Keratinocyte (primary cell): ENCODE measurements at regions not wholly inside any gene's neighbourhood (a gene's known extent, or its start where the extent isn't known, plus 50 kb on each side); places are given as distances from the start of the nearest gene placed in this dataset.

Experiments
- DNase-seq: peaks from one replicate; pipeline ENCODE4 v3.0.0-alpha.2; 2011; ENCODE audit warnings: low read depth, missing footprints, low spot score
- FAIRE-seq: peaks from 2 replicates; lab custom pipeline; 2011; peaks lifted over from hg19 to GRCh38; lab: Jason Lieb, UNC
- H2AFZ ChIP-seq: 2 replicates; pipeline ENCODE4 v1.6.0; 2012; ENCODE audit warnings: low read length, control low read depth, inconsistent platforms; ENCODE audit not compliant: control insufficient read depth
- H3K27ac ChIP-seq: 2 replicates; pipeline ENCODE4 v1.5.1; 2011; ENCODE audit warnings: low read length; ENCODE audit not compliant: control insufficient read depth, insufficient read depth
- H3K27me3 ChIP-seq: 3 replicates; pipeline ENCODE4 v1.6.0; 2011; ENCODE audit warnings: low read length; ENCODE audit not compliant: control insufficient read depth, insufficient read depth; ENCODE audit errors: extremely low read depth
- H3K36me3 ChIP-seq, 2 experiments: 2 replicates in 1 of 2; 3 replicates in 1 of 2; pipeline ENCODE4 v1.5.1; 2011; ENCODE audit warnings: low read length in 2 of 2, mild to moderate bottlenecking in 1 of 2; ENCODE audit not compliant: control insufficient read depth in 2 of 2, insufficient read depth in 2 of 2; ENCODE audit errors: extremely low read depth in 1 of 2
- H3K4me1 ChIP-seq: 3 replicates; pipeline ENCODE4 v1.5.1; 2011; ENCODE audit warnings: low read length; ENCODE audit not compliant: control insufficient read depth, insufficient read depth; ENCODE audit errors: extremely low read depth
- H3K4me2 ChIP-seq: 3 replicates; pipeline ENCODE4 v1.6.0; 2011; ENCODE audit warnings: low read depth, low read length; ENCODE audit not compliant: control insufficient read depth, insufficient read depth; ENCODE audit errors: extremely low read depth
- H3K4me3 ChIP-seq, 3 experiments: fragments of 200-600 bp in 1 of 3; sonication (generic) in 1 of 3; 2 replicates in 2 of 3; 3 replicates in 1 of 3; pipeline ENCODE4 v1.5.1; 2011 to 2016; ENCODE audit warnings: low read length in 3 of 3, mild to moderate bottlenecking in 3 of 3, control low read depth in 2 of 3, inconsistent platforms in 1 of 3, low read depth in 1 of 3, mixed read lengths in 1 of 3, mixed run types in 1 of 3, moderate library complexity in 1 of 3; ENCODE audit not compliant: control insufficient read depth in 2 of 3, insufficient read depth in 2 of 3; ENCODE audit errors: extremely low read depth in 1 of 3
- H3K79me2 ChIP-seq: 2 replicates; pipeline ENCODE4 v1.6.0; 2012; ENCODE audit warnings: low read length; ENCODE audit not compliant: control insufficient read depth, insufficient read depth
- H3K9ac ChIP-seq: 3 replicates; pipeline ENCODE4 v1.6.0; 2011; ENCODE audit warnings: low read length; ENCODE audit not compliant: control insufficient read depth, insufficient read depth; ENCODE audit errors: extremely low read depth
- H3K9me1 ChIP-seq: 3 replicates; pipeline ENCODE4 v1.6.0; 2011; ENCODE audit warnings: low read length; ENCODE audit not compliant: control insufficient read depth, insufficient read depth; ENCODE audit errors: extremely low read depth
- H3K9me3 ChIP-seq: 2 replicates; pipeline ENCODE4 v1.5.1; 2012; ENCODE audit warnings: low read depth, low read length; ENCODE audit not compliant: control insufficient read depth
- H4K20me1 ChIP-seq: 3 replicates; pipeline ENCODE4 v1.6.0; 2011; ENCODE audit warnings: low read length; ENCODE audit not compliant: control insufficient read depth, insufficient read depth; ENCODE audit errors: extremely low read depth
- CTCF ChIP-seq, 3 experiments: IDR thresholded peaks in 1 of 3; conservative IDR thresholded peaks in 1 of 3; optimal IDR thresholded peaks in 1 of 3; 2 replicates in 2 of 3; 3 replicates in 1 of 3; pipeline versions ENCODE3 to v1.5.1; 2011; ENCODE audit warnings: low read length in 3 of 3, mild to moderate bottlenecking in 3 of 3, moderate library complexity in 2 of 3, control low read depth in 1 of 3, inconsistent platforms in 1 of 3; ENCODE audit not compliant: insufficient read depth in 2 of 3; ENCODE audit errors: extremely low read depth in 1 of 3
- EZH2 ChIP-seq: IDR thresholded peaks from one replicate; pipeline ENCODE4 v1.6.1; 2012; ENCODE audit warnings: inconsistent platforms, mild to moderate bottlenecking, low read length, moderate library complexity
- dilution Hi-C: fragments of 300-500 bp; cut with MboI; formaldehyde crosslinking; loops from one replicate; pipeline ENCODE4 v1.7.0; 2020; ENCODE audit warnings: low sequenced_read_pairs; ENCODE audit not compliant: extremely low pct_ligation_motif_present

GRCh38 chr5:60370508-60370907 is 329.5 kb downstream of the DEPDC1B start:
- Histone ChIP-seq H3K27ac (no peak overlapping the region), H3K27me3 (no peaks in the 10 kb centered on the region), H3K36me3 (no peaks in the 10 kb centered on the region), H4K20me1 (no peaks in the 10 kb centered on the region), H3K9me3 (no peaks in the 10 kb centered on the region), H3K9me1 (no peaks in the 10 kb centered on the region), H3K4me1 (no peaks in the 10 kb centered on the region), H2AFZ (no peak overlapping the region), H3K4me3 (no peak overlapping the region), H3K9ac (no peak overlapping the region), H3K79me2 (no peaks in the 10 kb centered on the region), H3K4me2 (no peak overlapping the region)
- no peak for DNase-seq
- dilution Hi-C loops: no loop called here
- no peak for TF ChIP-seq EZH2
- no peak for TF ChIP-seq CTCF (optimal IDR thresholded peaks at IDR 0.05 in 1 of 3, IDR thresholded peaks at IDR 0.05 in 1 of 3, conservative IDR thresholded peaks at IDR 0.05 in 1 of 3; ENCODE audit: extremely low read depth in 1 of 3, insufficient read depth in 2 of 3, low read length in 3 of 3)
- FAIRE-seq: no peak

GRCh38 chr5:60369391-60369790 is 330.6 kb downstream of the DEPDC1B start:
- H4K20me1 ChIP-seq: no peaks in the 10 kb centered on the region
- no peak for FAIRE-seq
- dilution Hi-C loops: no loop called here

More at GRCh38 chr5:60369391-60369790, 330.6 kb downstream of the DEPDC1B start:
- Histone ChIP-seq H3K4me3 (no peak overlapping the region), H3K9me1 (no peaks in the 10 kb centered on the region), H3K4me2 (no peak overlapping the region), H3K9ac (no peak overlapping the region), H3K36me3 (no peaks in the 10 kb centered on the region), H3K4me1 (no peaks in the 10 kb centered on the region), H3K27me3 (no peaks in the 10 kb centered on the region), H2AFZ (no peak overlapping the region), H3K9me3 (no peaks in the 10 kb centered on the region), H3K79me2 (no peaks in the 10 kb centered on the region), H3K27ac (no peak overlapping the region)
- DNase-seq: no peak
- TF ChIP-seq CTCF (optimal IDR thresholded peaks at IDR 0.05 in 1 of 3, IDR thresholded peaks at IDR 0.05 in 1 of 3, conservative IDR thresholded peaks at IDR 0.05 in 1 of 3; ENCODE audit: extremely low read depth in 1 of 3, insufficient read depth in 2 of 3, low read length in 3 of 3): no peak
- TF ChIP-seq EZH2: no peak
